MM.1S (cell line): ENCODE measurements at regions not wholly inside any gene's neighbourhood (a gene's known extent, or its start where the extent isn't known, plus 50 kb on each side); places are given as distances from the start of the nearest gene placed in this dataset.

Experiments
- EZH2 ChIP-seq: fragments of 300-600 bp; sonication (generic); optimal IDR thresholded peaks from 2 replicates; pipeline ENCODE3; 2017; ENCODE audit warnings: low read depth, mild to moderate bottlenecking, antibody characterized with exemption, low read length, mixed read lengths
- EZH2phosphoT487 ChIP-seq: fragments of 300-600 bp; sonication (generic); IDR thresholded peaks from 2 replicates; pipeline ENCODE4 v1.6.1; 2018; ENCODE audit warnings: antibody characterized with exemption, low read length
- TF ChIP-seq, protein P1 (sequence below): fragments of 300-600 bp; sonication (generic); IDR thresholded peaks from 2 replicates; pipeline ENCODE4 v1.5.1; 2016; ENCODE audit warnings: antibody characterized with exemption, low read length, mixed read lengths

GRCh38 chrX:140040386-140040785, 75.1 kb upstream of the CXorf66 start:
- TF ChIP-seq, protein P1, sequence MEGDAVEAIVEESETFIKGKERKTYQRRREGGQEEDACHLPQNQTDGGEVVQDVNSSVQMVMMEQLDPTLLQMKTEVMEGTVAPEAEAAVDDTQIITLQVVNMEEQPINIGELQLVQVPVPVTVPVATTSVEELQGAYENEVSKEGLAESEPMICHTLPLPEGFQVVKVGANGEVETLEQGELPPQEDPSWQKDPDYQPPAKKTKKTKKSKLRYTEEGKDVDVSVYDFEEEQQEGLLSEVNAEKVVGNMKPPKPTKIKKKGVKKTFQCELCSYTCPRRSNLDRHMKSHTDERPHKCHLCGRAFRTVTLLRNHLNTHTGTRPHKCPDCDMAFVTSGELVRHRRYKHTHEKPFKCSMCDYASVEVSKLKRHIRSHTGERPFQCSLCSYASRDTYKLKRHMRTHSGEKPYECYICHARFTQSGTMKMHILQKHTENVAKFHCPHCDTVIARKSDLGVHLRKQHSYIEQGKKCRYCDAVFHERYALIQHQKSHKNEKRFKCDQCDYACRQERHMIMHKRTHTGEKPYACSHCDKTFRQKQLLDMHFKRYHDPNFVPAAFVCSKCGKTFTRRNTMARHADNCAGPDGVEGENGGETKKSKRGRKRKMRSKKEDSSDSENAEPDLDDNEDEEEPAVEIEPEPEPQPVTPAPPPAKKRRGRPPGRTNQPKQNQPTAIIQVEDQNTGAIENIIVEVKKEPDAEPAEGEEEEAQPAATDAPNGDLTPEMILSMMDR = no peak
- TF ChIP-seq EZH2phosphoT487 = no peak
- no peak for TF ChIP-seq EZH2
